PC-9 (cell line): ENCODE measurements at regions not wholly inside any gene's neighbourhood (a gene's known extent, or its start where the extent isn't known, plus 50 kb on each side); places are given as distances from the start of the nearest gene placed in this dataset.

Experiments
- BruUV-seq: library from RNA; stranded (reverse); fragments of 400-500 nt; replicated peaks from 2 replicates; lab custom pipeline; 2021; lab: Mats Ljungman, UMichigan
- CTCF ChIA-PET: fragments of 300-600 bp; sonication (Branson Sonifier 250); formaldehyde crosslinking; loops from one replicate; lab custom pipeline; 2022; ENCODE audit warnings: antibody characterized with exemption; lab: Charles Lee
- POLR2A ChIA-PET: fragments of 300-600 bp; sonication (Branson Sonifier 250); formaldehyde crosslinking; loops from one replicate; lab custom pipeline; 2022; ENCODE audit warnings: antibody characterized with exemption; ENCODE audit not compliant: unreplicated experiment; lab: Charles Lee
- DNase-seq, 2 experiments: peaks; one replicate each; pipeline versions ENCODE4 v3.0.0 to v3.0.0-alpha.2; 2015 to 2022; ENCODE audit warnings: mixed read lengths in 1 of 2
- H2AFZ ChIP-seq: fragments of 200-600 bp; sonication (generic); 2 replicates; pipeline ENCODE4 v1.8.1; 2017; ENCODE audit warnings: antibody characterized with exemption
- H3F3A ChIP-seq: fragments of 200-600 bp; sonication (generic); 2 replicates; pipeline ENCODE4 v1.8.1; 2017; ENCODE audit warnings: antibody characterized with exemption, mild to moderate bottlenecking, low read depth; ENCODE audit not compliant: insufficient read depth
- H3K27ac ChIP-seq: fragments of 200-600 bp; sonication (generic); 2 replicates; pipeline ENCODE4 v1.6.1; 2016; ENCODE audit warnings: mixed run types
- H3K27me3 ChIP-seq: fragments of 200-600 bp; sonication (generic); 2 replicates; pipeline ENCODE4 v1.6.1; 2016; ENCODE audit warnings: low read depth, mixed run types; ENCODE audit not compliant: insufficient read depth
- H3K36me3 ChIP-seq: fragments of 200-600 bp; sonication (generic); 2 replicates; pipeline ENCODE4 v1.6.1; 2016; ENCODE audit warnings: low read depth, mixed run types
- H3K4me1 ChIP-seq: fragments of 200-600 bp; sonication (generic); replicated peaks from 2 replicates; pipeline ENCODE4 v1.6.1; 2016; ENCODE audit warnings: mixed run types; ENCODE audit not compliant: insufficient read depth
- H3K4me2 ChIP-seq: fragments of 200-600 bp; sonication (generic); 2 replicates; pipeline ENCODE4 v1.6.1; 2017; ENCODE audit warnings: mixed run types
- H3K4me3 ChIP-seq: fragments of 200-600 bp; sonication (generic); 2 replicates; pipeline ENCODE4 v1.6.1; 2016; ENCODE audit warnings: mixed run types
- H3K79me2 ChIP-seq: fragments of 200-600 bp; sonication (generic); 2 replicates; pipeline ENCODE4 v1.6.1; 2017; ENCODE audit warnings: low read depth, mixed run types
- H3K9me2 ChIP-seq: fragments of 200-600 bp; sonication (generic); 2 replicates; pipeline ENCODE4 v1.8.1; 2017; ENCODE audit warnings: mild to moderate bottlenecking; ENCODE audit not compliant: insufficient read depth
- H3K9me3 ChIP-seq: fragments of 200-600 bp; sonication (generic); 2 replicates; pipeline ENCODE4 v1.8.1; 2016; ENCODE audit warnings: low read depth; ENCODE audit not compliant: insufficient read depth
- H4K20me1 ChIP-seq: fragments of 200-600 bp; sonication (generic); 2 replicates; pipeline ENCODE4 v1.8.1; 2017; ENCODE audit not compliant: insufficient read depth
- EZH2 ChIP-seq: fragments of 200-600 bp; sonication (generic); IDR thresholded peaks from 2 replicates; pipeline ENCODE4 v1.8.0; 2017; ENCODE audit warnings: antibody characterized with exemption, low read depth
- intact Hi-C: fragments of 100-400 bp; cut with micrococcal nuclease; formaldehyde crosslinking; loops from one replicate; pipeline ENCODE4 v1.10.0; 2022; ENCODE audit not compliant: unreplicated experiment
- TF ChIP-seq, protein P1 (sequence below): fragments of 200-600 bp; sonication (generic); conservative IDR thresholded peaks from 2 replicates; pipeline ENCODE4 v1.6.1; 2017; ENCODE audit warnings: mixed run types, antibody characterized with exemption, mild to moderate bottlenecking, moderate library complexity

DNA sequence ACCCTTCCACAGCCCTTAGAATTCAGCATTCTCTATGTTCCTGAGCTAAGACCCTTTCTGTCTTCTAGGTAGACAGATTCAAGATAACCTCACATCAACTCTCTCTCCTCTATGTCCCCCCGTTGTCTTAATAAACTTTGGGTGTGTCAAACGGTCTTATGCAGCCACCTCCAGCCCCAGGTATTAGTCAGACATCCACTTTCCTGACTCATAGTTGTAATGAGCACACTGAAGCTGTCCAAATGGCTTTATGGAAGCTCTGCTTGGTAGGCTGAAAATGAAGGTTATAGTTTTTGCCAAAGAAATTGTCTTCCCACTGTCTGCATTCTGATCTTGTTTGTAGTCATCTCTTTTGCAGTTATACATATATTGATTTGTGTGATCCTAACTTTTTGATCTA, 482.0 kb downstream of the RMST start:
- ChIA-PET POLR2A (no interaction called here), CTCF (no interaction called here)
- no peaks in the 10 kb centered on the region for H3K36me3 ChIP-seq
- no peaks in the 10 kb centered on the region for H3K9me2 ChIP-seq
- no peaks in the 10 kb centered on the region for H3K9me3 ChIP-seq
- H3K27ac ChIP-seq, result no peak overlapping the region
- H3K79me2 ChIP-seq, result no peaks in the 10 kb centered on the region
- H4K20me1 ChIP-seq, result no peaks in the 10 kb centered on the region
- DNase-seq, result no peak
- no peak for TF ChIP-seq EZH2
- TF ChIP-seq, protein P1, sequence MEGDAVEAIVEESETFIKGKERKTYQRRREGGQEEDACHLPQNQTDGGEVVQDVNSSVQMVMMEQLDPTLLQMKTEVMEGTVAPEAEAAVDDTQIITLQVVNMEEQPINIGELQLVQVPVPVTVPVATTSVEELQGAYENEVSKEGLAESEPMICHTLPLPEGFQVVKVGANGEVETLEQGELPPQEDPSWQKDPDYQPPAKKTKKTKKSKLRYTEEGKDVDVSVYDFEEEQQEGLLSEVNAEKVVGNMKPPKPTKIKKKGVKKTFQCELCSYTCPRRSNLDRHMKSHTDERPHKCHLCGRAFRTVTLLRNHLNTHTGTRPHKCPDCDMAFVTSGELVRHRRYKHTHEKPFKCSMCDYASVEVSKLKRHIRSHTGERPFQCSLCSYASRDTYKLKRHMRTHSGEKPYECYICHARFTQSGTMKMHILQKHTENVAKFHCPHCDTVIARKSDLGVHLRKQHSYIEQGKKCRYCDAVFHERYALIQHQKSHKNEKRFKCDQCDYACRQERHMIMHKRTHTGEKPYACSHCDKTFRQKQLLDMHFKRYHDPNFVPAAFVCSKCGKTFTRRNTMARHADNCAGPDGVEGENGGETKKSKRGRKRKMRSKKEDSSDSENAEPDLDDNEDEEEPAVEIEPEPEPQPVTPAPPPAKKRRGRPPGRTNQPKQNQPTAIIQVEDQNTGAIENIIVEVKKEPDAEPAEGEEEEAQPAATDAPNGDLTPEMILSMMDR, result no peak
- no peaks in the 10 kb centered on the region for H3F3A ChIP-seq
- intact Hi-C loops, result no loop called here
- no peak overlapping the region for H2AFZ ChIP-seq
- H3K27me3 ChIP-seq, result no peaks in the 10 kb centered on the region
- no TSS peak for BruUV-seq
- H3K4me3 ChIP-seq, result no peak overlapping the region
- no peaks in the 10 kb centered on the region for H3K4me1 ChIP-seq
- H3K4me2 ChIP-seq, result no peak overlapping the region

DNA sequence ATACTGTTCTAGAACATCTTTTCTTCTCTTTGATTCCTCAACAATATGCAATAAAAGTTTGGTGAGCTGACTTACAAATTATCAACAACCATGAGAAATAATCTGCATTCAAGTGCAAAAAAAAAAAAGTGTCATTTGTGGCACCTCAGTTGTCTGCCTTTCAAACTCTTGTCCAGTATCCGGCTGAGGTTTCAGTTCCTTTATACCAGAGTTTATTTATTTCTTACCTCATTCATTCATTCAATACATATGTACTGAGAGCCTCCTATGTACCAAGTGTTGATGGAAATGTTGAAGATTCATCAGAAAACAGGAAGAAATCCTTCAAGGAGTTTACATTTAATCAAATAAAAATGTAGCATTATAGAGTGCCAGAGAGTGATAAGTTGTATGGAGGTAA, 484.1 kb downstream of the RMST start:
- no TSS peak for BruUV-seq
- CTCF ChIA-PET, result no interaction called here
- intact Hi-C loops, result no loop called here

DNA sequence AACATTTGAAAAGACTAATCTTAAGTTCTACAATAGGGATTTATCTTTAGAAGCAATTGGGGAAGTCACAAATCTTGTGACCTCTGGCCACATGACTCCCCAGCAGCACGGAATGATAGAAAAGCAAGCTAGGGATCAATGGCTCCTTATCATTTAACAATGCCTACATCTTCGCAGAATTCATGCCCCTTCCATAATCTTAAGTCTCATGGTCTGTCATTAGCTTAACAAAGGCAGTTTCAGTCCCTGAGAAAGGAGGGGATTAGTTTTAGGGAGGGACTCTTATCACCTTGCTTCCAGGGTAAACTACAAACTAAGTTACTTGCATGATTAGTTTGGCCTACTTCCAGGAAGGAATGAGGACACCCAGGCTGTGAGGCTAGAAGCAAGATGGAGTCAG, 486.0 kb downstream of the RMST start:
- H2AFZ ChIP-seq, result no peak overlapping the region
- H4K20me1 ChIP-seq, result no peaks in the 10 kb centered on the region
- no peaks in the 10 kb centered on the region for H3F3A ChIP-seq
- no peaks in the 10 kb centered on the region for H3K4me1 ChIP-seq
- ChIA-PET POLR2A (no interaction called here), CTCF (no interaction called here)
- H3K9me2 ChIP-seq, result no peaks in the 10 kb centered on the region
- no peaks in the 10 kb centered on the region for H3K27me3 ChIP-seq
- H3K9me3 ChIP-seq, result no peaks in the 10 kb centered on the region
- BruUV-seq, result no TSS peak
- DNase-seq, result no peak
- no peaks in the 10 kb centered on the region for H3K79me2 ChIP-seq
- H3K27ac ChIP-seq, result no peak overlapping the region
- no peak for TF ChIP-seq EZH2
- no peak overlapping the region for H3K4me3 ChIP-seq
- no peak overlapping the region for H3K4me2 ChIP-seq
- no peaks in the 10 kb centered on the region for H3K36me3 ChIP-seq
- intact Hi-C loops, result no loop called here

More for the DNA sequence above, 484.1 kb downstream of the RMST start:
- Histone ChIP-seq H3K4me1 (no peaks in the 10 kb centered on the region), H2AFZ (no peak overlapping the region; the same call in 1 of the 2 replicates), H3K4me2 (no peak overlapping the region), H3F3A (no peaks in the 10 kb centered on the region), H3K9me3 (no peaks in the 10 kb centered on the region), H3K79me2 (no peaks in the 10 kb centered on the region), H3K36me3 (no peaks in the 10 kb centered on the region), H3K4me3 (no peak overlapping the region), H3K27me3 (no peaks in the 10 kb centered on the region), H3K9me2 (no peaks in the 10 kb centered on the region), H4K20me1 (no peaks in the 10 kb centered on the region), H3K27ac (no peak overlapping the region)
- DNase-seq, result no peak
- no peak for TF ChIP-seq EZH2
- TF ChIP-seq, protein P1, result no peak
- POLR2A ChIA-PET, result no interaction called here

DNA sequence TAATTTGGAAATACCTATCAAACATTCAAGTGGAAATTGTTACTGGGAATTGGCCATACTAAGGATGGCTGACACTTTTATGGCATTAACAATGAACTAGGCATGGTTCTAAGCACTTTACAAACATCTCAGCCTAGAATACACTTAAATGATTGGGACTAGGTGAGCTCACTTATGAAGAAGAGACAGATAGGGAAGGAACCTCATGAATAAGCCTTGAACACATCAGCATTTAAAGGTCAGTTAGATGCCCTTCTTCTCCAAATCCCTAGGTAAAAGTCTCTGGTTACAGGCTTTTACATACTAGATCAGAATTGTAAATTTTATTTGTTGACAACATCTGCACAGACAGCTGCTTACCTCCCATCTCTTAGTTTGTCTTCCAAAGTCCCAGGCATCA, 488.6 kb downstream of the RMST start:
- Histone ChIP-seq H3F3A (no peaks in the 10 kb centered on the region), H3K9me2 (no peaks in the 10 kb centered on the region), H3K36me3 (no peaks in the 10 kb centered on the region), H3K4me2 (no peak overlapping the region), H4K20me1 (no peaks in the 10 kb centered on the region), H3K79me2 (no peaks in the 10 kb centered on the region), H3K4me3 (no peak overlapping the region), H2AFZ (no peak overlapping the region), H3K27me3 (no peaks in the 10 kb centered on the region), H3K27ac (no peak overlapping the region), H3K9me3 (no peaks in the 10 kb centered on the region), H3K4me1 (no peaks in the 10 kb centered on the region)
- ChIA-PET POLR2A (no interaction called here), CTCF (no interaction called here)
- intact Hi-C loops, result no loop called here
- DNase-seq, result no peak
- TF ChIP-seq, protein P1, result no peak
- TF ChIP-seq EZH2, result no peak
- BruUV-seq, result no TSS peak
